HG02623 (cell line): ENCODE measurements at regions not wholly inside any gene's neighbourhood (a gene's known extent, or its start where the extent isn't known, plus 50 kb on each side); places are given as distances from the start of the nearest gene placed in this dataset.

Experiments
- ATAC-seq: cut with Tn5 transposase; IDR thresholded peaks from one replicate; pipeline ENCODE4 v1.9.1; 2021; ENCODE audit warnings: moderate library complexity; ENCODE audit not compliant: unreplicated experiment

- no peak for ATAC-seq
Measured at GRCh38 chr3:146679995-146680394, 74.8 kb upstream of the PLSCR5 start.

- ATAC-seq: no peak
Measured at GRCh38 chr3:146679191-146679590, 74.0 kb upstream of the PLSCR5 start.

GRCh38 chr3:146672941-146673340 lies 67.8 kb upstream of the PLSCR5 start:
- no peak for ATAC-seq

- ATAC-seq: no peak
Measured at GRCh38 chr3:146664403-146664802, 59.3 kb upstream of the PLSCR5 start.

- no peak for ATAC-seq
Measured at GRCh38 chr3:146658841-146659240, 53.7 kb upstream of the PLSCR5 start.

GRCh38 chr3:146655333-146655996 lies 50.3 kb upstream of the PLSCR5 start:
- no peak for ATAC-seq
